BLaER1 (cell line): ENCODE measurements at regions not wholly inside any gene's neighbourhood (a gene's known extent, or its start where the extent isn't known, plus 50 kb on each side); places are given as distances from the start of the nearest gene placed in this dataset.

Source experiments
- H3K27ac ChIP-seq: shearing (Covaris generic); formaldehyde crosslinking; 2 replicates; pipeline ENCODE4 v1.8.1; 2022
- H3K27me3 ChIP-seq: shearing (Covaris generic); formaldehyde crosslinking; 2 replicates; pipeline ENCODE4 v1.8.1; 2022
- H3K36me3 ChIP-seq: shearing (Covaris generic); formaldehyde crosslinking; 2 replicates; pipeline ENCODE4 v1.8.1; 2022
- H3K4me1 ChIP-seq: shearing (Covaris generic); formaldehyde crosslinking; 2 replicates; pipeline ENCODE4 v1.8.1; 2022
- H3K4me2 ChIP-seq: shearing (Covaris generic); formaldehyde crosslinking; 2 replicates; pipeline ENCODE4 v1.8.1; 2022
- H3K4me3 ChIP-seq: shearing (Covaris generic); formaldehyde crosslinking; 2 replicates; pipeline ENCODE4 v1.8.1; 2022
- H3K9ac ChIP-seq: shearing (Covaris generic); formaldehyde crosslinking; 2 replicates; pipeline ENCODE4 v1.8.1; 2022
- H3K9me3 ChIP-seq: shearing (Covaris generic); formaldehyde crosslinking; 2 replicates; pipeline ENCODE4 v1.8.1; 2022
- H4K20me1 ChIP-seq: shearing (Covaris generic); formaldehyde crosslinking; 2 replicates; pipeline ENCODE4 v1.8.1; 2022
- Cebpa-rat ChIP-seq: shearing (Covaris generic); IDR thresholded peaks from 2 replicates; pipeline ENCODE4 v1.8.1; 2022

DNA sequence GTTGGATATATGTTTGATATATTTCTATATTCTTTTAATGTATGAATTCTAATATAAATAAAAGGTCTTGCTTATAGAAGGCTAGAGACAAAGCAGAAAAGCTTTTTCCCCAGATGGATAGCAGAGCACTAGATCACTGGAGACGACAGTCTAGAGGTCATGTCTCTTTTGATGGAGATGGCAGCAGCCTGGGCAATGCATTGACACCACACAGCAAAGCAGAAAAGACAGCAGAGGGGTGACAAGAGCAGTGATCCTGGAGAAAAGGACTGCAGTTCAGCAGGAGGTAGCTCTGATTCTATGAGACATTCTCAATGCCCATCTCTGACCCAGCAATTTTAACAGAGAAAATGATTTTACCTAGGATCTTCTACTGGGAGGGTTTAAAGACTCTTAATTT is 210.6 kb downstream of the DTHD1 start:
- no peaks in the 10 kb centered on the region for H4K20me1 ChIP-seq
- no peaks in the 10 kb centered on the region for H3K9me3 ChIP-seq
- no peak for TF ChIP-seq Cebpa-rat
- H3K4me3 ChIP-seq = no peak overlapping the region
- H3K4me2 ChIP-seq = no peak overlapping the region
- no peak overlapping the region for H3K9ac ChIP-seq
- no peaks in the 10 kb centered on the region for H3K27me3 ChIP-seq
- no peak overlapping the region for H3K27ac ChIP-seq
- H3K4me1 ChIP-seq = no peaks in the 10 kb centered on the region
- H3K36me3 ChIP-seq = no peaks in the 10 kb centered on the region

DNA sequence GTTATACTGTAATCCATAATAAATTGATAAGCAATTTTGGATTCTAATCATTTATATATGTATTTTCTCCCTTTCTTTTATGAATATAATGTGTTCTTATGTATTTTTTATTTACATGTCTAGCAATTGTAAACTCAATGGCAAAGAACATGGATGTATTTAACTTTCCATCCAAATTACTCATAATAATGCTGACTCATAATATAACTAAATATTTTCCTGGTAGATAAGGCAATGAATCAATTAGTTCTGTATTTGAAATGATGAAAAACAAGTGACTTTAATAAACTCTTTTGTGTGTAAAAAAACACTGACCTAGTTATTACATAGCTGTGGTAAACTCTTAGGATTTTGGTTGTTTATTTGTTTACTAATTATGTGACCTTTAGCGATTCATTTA is 211.2 kb downstream of the DTHD1 start:
- Histone ChIP-seq H3K9me3 (no peaks in the 10 kb centered on the region), H3K4me3 (no peak overlapping the region), H4K20me1 (no peaks in the 10 kb centered on the region), H3K36me3 (no peaks in the 10 kb centered on the region), H3K27me3 (no peaks in the 10 kb centered on the region), H3K27ac (no peak overlapping the region), H3K4me2 (no peak overlapping the region), H3K9ac (no peak overlapping the region), H3K4me1 (no peaks in the 10 kb centered on the region)
- no peak for TF ChIP-seq Cebpa-rat

DNA sequence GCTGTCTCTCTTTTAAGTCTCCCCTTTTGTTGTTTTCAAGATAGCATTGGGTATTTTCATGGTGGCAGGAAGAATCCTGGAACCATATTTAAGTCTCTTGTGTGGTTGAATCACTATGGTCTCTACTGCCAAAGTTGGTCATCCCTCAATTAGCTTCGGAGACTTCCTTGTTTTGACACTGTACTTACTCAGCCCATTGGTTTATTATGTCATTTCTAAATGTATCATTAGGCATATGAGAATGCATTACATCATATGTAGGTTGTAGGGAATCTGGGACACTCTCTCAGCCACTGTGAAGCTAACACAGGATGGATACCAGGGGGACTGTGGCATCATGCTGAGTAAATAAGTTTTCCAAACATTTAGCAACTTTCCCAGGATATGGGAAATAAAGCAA is 211.8 kb downstream of the DTHD1 start:
- Histone ChIP-seq H3K9me3 (no peaks in the 10 kb centered on the region), H4K20me1 (no peaks in the 10 kb centered on the region), H3K9ac (no peak overlapping the region), H3K27ac (no peak overlapping the region), H3K27me3 (no peaks in the 10 kb centered on the region), H3K4me1 (no peaks in the 10 kb centered on the region), H3K4me3 (no peak overlapping the region), H3K36me3 (no peaks in the 10 kb centered on the region), H3K4me2 (no peak overlapping the region)
- TF ChIP-seq Cebpa-rat = no peak

DNA sequence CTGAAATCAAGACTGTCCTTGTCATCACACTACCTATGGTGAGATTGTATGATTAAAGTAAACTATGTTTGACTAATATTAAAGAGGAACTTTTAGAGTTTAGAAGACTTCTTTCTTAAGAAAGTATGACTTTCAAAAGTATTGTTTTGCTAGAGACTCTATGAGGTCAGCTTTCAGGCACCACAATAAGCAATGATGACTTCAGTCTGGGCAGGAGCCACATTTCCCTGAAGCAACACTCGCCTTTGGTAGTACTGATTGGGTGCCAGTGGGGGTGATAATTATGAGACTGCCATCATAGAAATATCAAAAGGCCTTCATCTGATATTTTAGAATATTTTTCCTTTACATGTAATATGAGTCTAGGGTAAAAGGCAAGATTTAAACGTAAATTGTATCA is 212.6 kb downstream of the DTHD1 start:
- Histone ChIP-seq H3K4me1 (no peaks in the 10 kb centered on the region), H3K4me2 (no peak overlapping the region), H4K20me1 (no peaks in the 10 kb centered on the region), H3K9me3 (no peaks in the 10 kb centered on the region), H3K27ac (no peak overlapping the region), H3K36me3 (no peaks in the 10 kb centered on the region), H3K9ac (no peak overlapping the region), H3K4me3 (no peak overlapping the region), H3K27me3 (no peaks in the 10 kb centered on the region)
- no peak for TF ChIP-seq Cebpa-rat

DNA sequence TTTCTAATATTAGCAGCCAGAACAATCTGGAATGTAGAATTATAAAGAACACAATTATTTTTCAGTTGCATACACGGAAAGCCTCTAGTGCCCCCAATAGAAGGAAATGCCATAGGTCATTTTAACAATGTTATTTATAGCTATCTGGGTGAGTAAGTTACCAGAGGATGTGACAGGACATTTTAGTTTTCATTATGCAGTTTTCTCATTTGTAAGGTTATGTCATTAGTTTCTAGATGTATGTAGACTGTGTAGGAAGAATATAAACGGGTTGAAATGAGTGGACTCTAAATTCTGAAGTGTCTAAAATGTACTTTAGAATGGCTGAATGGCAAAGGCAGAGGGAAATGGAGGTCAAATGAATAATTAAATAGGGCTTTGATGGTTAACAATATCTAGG is 213.3 kb downstream of the DTHD1 start:
- H3K4me1 ChIP-seq = no peaks in the 10 kb centered on the region
- H3K4me2 ChIP-seq = no peak overlapping the region
- no peaks in the 10 kb centered on the region for H3K27me3 ChIP-seq
- no peaks in the 10 kb centered on the region for H3K9me3 ChIP-seq
- no peaks in the 10 kb centered on the region for H3K36me3 ChIP-seq
- H3K4me3 ChIP-seq = no peak overlapping the region
- H3K9ac ChIP-seq = no peak overlapping the region
- H4K20me1 ChIP-seq = no peaks in the 10 kb centered on the region
- no peak for TF ChIP-seq Cebpa-rat
- no peak overlapping the region for H3K27ac ChIP-seq

DNA sequence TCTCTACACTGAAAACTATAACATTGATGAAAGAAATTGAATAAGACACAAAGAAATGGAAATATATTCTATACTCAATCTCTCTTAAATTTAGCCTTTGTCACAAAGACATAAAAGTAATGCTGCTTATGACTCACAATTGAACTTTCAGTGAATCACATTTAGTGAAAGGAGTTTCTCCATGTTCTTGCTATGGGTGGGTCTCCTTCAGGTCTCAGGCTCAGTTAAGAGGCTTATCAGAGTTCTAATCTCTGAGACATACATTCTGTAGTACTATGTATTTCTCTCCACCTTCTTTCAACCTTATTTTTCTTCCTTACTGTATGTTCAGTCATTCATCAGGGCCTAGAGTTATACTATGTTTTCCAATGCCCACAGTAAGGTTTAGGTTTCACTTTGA is 220.9 kb downstream of the DTHD1 start:
- no peak for TF ChIP-seq Cebpa-rat
- Histone ChIP-seq H3K4me1 (peaks cover 5% of the 10 kb centered on the region), H3K27ac (no peak overlapping the region), H3K9ac (no peak overlapping the region), H3K9me3 (peaks cover 6% of the 10 kb centered on the region), H3K4me3 (no peak overlapping the region), H3K27me3 (no peaks in the 10 kb centered on the region), H3K4me2 (no peak overlapping the region), H4K20me1 (no peaks in the 10 kb centered on the region), H3K36me3 (no peaks in the 10 kb centered on the region)

DNA sequence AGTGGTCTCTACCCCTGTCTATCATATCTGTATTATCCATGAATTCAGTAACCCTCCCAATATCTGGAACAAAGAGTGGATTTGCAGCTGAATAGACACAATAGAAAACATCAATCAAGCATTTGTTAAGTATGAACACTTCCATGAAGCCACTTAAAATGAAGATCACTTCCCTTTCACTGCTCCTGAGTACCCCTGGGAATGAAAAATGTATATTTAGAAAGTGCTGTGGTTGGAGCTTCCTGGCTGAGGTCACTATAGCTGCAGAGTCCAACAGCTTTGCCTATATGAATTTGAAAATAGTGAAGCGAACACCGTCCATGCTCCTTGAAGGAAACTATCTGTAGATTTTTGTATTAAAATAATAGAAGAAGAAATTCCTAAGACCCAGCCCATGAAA is 227.0 kb downstream of the DTHD1 start:
- Histone ChIP-seq H4K20me1 (no peaks in the 10 kb centered on the region), H3K4me1 (peaks cover 37% of the 10 kb centered on the region), H3K27ac (peak overlapping the region; percentile 48; the same call in 1 of the 2 replicates), H3K4me2 (peak overlapping the region; percentile 81), H3K9ac (no peak overlapping the region; the same call in 1 of the 2 replicates), H3K36me3 (no peaks in the 10 kb centered on the region), H3K27me3 (no peaks in the 10 kb centered on the region), H3K9me3 (peaks cover 2% of the 10 kb centered on the region), H3K4me3 (peak overlapping the region; percentile 38; the same call in 1 of the 2 replicates)
- no peak for TF ChIP-seq Cebpa-rat

DNA sequence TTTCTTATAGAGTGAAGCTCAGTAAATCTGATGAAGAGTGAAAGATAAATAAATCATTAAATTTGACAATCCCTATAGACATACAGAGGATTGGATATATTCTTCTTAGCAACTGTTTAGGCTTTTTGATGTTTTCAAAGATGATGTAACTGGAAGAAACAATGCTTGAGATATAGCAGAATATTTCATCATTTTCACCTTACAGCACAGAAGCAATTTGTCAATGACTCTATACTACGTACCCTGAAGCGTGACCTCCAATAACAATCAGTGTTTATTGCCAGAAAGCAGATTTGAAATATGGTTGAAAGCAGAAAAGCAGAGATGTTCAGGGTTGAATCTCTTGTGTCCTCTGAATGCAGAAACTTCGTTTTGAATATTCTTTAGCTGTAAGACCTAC is 228.4 kb downstream of the DTHD1 start:
- Histone ChIP-seq H3K4me2 (peak overlapping the region; percentile 81; the same call in 1 of the 2 replicates), H3K4me3 (no peak overlapping the region), H3K9ac (no peak overlapping the region), H3K36me3 (no peaks in the 10 kb centered on the region), H4K20me1 (no peaks in the 10 kb centered on the region), H3K27me3 (no peaks in the 10 kb centered on the region), H3K27ac (no peak overlapping the region), H3K9me3 (peaks cover 5% of the 10 kb centered on the region), H3K4me1 (peaks cover 37% of the 10 kb centered on the region)
- TF ChIP-seq Cebpa-rat = no peak

DNA sequence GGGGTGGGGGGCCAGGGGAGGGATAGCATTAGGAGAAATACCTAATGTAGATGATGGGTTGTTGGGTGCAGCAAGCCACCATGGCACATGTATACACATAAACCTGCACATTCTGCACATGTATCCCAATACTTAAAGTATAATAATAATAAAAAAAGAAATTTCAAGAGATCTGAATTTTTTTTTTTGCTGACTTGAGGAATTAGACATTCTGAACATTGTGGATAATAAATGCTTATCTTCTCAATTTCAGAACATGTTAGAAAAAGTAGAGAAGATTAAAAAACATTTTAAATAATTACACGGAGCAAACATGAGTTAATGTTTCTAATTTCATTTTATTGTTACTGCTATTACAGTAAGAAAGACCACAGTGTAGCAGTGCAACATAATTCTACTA is 230.4 kb downstream of the DTHD1 start:
- H3K27ac ChIP-seq = no peak overlapping the region
- no peak overlapping the region for H3K9ac ChIP-seq
- peaks cover 5% of the 10 kb centered on the region; the same call in 1 of the 2 replicates for H3K9me3 ChIP-seq
- no peaks in the 10 kb centered on the region for H3K27me3 ChIP-seq
- peaks cover 37% of the 10 kb centered on the region for H3K4me1 ChIP-seq
- no peak overlapping the region for H3K4me2 ChIP-seq
- no peaks in the 10 kb centered on the region for H4K20me1 ChIP-seq
- TF ChIP-seq Cebpa-rat = no peak
- no peaks in the 10 kb centered on the region for H3K36me3 ChIP-seq
- no peak overlapping the region for H3K4me3 ChIP-seq

DNA sequence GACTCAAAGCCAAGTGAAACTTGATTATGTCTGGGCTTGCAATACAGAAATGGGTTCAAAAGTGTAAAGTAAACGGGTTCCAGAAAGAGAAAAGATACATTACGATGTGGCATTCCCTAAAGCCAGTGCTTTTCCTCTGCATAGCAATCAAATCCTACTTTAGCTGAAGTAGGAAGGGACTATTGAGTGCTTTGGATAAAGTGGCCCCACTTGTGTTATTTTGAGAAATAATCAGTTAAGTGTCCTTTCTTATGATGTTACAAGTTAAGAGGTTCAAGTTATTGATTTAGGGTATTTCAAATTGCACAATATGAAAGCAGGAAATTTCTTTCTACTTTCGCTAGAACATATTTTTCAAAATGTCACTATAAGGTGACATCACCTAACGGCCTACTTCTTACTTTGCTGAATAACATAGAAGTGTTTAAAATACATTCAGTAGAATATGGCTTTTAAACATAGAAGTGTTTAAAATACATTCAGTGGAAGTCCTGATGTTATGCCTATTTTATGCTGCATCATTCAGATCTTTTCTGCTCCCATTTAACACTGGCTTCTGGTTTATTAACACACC is 235.2 kb downstream of the DTHD1 start:
- no peaks in the 10 kb centered on the region for H4K20me1 ChIP-seq
- no peaks in the 10 kb centered on the region for H3K4me1 ChIP-seq
- no peak for TF ChIP-seq Cebpa-rat
- no peaks in the 10 kb centered on the region for H3K27me3 ChIP-seq
- no peaks in the 10 kb centered on the region for H3K36me3 ChIP-seq
- peaks cover 30% of the 10 kb centered on the region for H3K9me3 ChIP-seq
- H3K4me2 ChIP-seq = no peak overlapping the region
- H3K27ac ChIP-seq = no peak overlapping the region
- no peak overlapping the region for H3K9ac ChIP-seq
- no peak overlapping the region for H3K4me3 ChIP-seq

DNA sequence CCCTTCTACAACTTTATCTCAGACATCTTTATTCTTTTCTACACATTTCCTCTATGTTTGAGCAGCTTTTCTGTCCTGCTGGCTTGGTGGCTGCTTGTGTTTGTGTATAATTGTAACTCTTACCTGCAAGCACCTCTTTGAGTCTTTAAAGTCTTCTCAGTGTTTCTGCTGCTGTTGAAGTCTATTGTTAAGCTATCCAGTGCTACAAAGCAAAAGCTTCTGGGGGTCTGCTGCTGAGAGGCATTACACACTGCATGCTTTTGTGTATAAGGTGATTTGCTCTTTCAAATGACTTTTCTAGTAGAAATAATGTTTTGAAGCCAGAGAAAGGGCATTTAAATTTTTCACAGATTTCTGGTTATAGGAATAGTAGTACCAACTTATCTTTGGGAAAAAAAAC is 241.8 kb downstream of the DTHD1 start:
- no peak for TF ChIP-seq Cebpa-rat
- no peak overlapping the region for H3K9ac ChIP-seq
- H3K27ac ChIP-seq = no peak overlapping the region
- no peaks in the 10 kb centered on the region for H3K4me1 ChIP-seq
- no peak overlapping the region for H3K4me3 ChIP-seq
- H4K20me1 ChIP-seq = no peaks in the 10 kb centered on the region
- H3K27me3 ChIP-seq = no peaks in the 10 kb centered on the region
- peaks cover 37% of the 10 kb centered on the region for H3K9me3 ChIP-seq
- no peak overlapping the region for H3K4me2 ChIP-seq
- H3K36me3 ChIP-seq = no peaks in the 10 kb centered on the region
